CD4-positive, alpha-beta memory T cell (primary cell): ENCODE measurements at regions not wholly inside any gene's neighbourhood (a gene's known extent, or its start where the extent isn't known, plus 50 kb on each side); places are given as distances from the start of the nearest gene placed in this dataset.
"Not testable (repeated sequence)": the region's sequence is repeated elsewhere in the genome, so short reads cannot be mapped to it uniquely, and the experiment has no call there.

Source experiments
- CTCF ChIA-PET: fragments of 350-600 bp; sonication (Branson Sonifier 250); formaldehyde crosslinking; loops from one replicate; lab custom pipeline; 2021; ENCODE audit warnings: inconsistent platforms; ENCODE audit not compliant: partially characterized antibody; lab: Charles Lee
- POLR2A ChIA-PET: fragments of 350-600 bp; sonication (Branson Sonifier 250); formaldehyde crosslinking; loops from one replicate; lab custom pipeline; 2021; ENCODE audit not compliant: partially characterized antibody; lab: Charles Lee
- DNase-seq, 5 donors: peaks; one replicate each; pipeline versions ENCODE4 v3.0.0 to v3.0.0-alpha.2; 2020 to 2022; ENCODE audit warnings: mixed read lengths in 1 of 5
- H3K27ac ChIP-seq: one replicate; pipeline ENCODE4 v1.7.0; 2013; ENCODE audit warnings: low read depth, low read length
- H3K27me3 ChIP-seq: 2 replicates; pipeline ENCODE4 v1.7.0; 2013; ENCODE audit warnings: mild to moderate bottlenecking, low read length, moderate library complexity; ENCODE audit not compliant: insufficient read depth
- H3K36me3 ChIP-seq: 2 replicates; pipeline ENCODE4 v1.7.0; 2013; ENCODE audit warnings: mild to moderate bottlenecking, low read length, moderate library complexity; ENCODE audit not compliant: insufficient read depth
- H3K4me1 ChIP-seq: 2 replicates; pipeline ENCODE4 v1.7.0; 2013; ENCODE audit warnings: mild to moderate bottlenecking, low read length, moderate library complexity; ENCODE audit not compliant: insufficient read depth
- H3K4me3 ChIP-seq, 2 donors: one replicate each; pipeline ENCODE4 v1.7.0; 2013; ENCODE audit warnings: low read length in 2 of 2, mild to moderate bottlenecking in 1 of 2
- H3K9me3 ChIP-seq, 2 donors: one replicate each; pipeline ENCODE4 v1.7.0; 2013; ENCODE audit warnings: low read length in 2 of 2, control low read depth in 1 of 2; ENCODE audit not compliant: control insufficient read depth in 1 of 2
- H3K27ac Mint-ChIP-seq, 7 donors: one replicate each; pipeline ENCODE4 v1.8.0; 2020 to 2021; ENCODE audit warnings: mixed read lengths in 7 of 7, mild to moderate bottlenecking in 6 of 7, inconsistent platforms in 3 of 7, moderate library complexity in 3 of 7
- H3K27me3 Mint-ChIP-seq, 2 donors: one replicate each; pipeline ENCODE4 v1.8.0; 2020 to 2021; ENCODE audit warnings: mixed read lengths in 2 of 2
- H3K36me3 Mint-ChIP-seq, 2 donors: one replicate each; pipeline ENCODE4 v1.8.0; 2020 to 2021; ENCODE audit warnings: mixed read lengths in 2 of 2, inconsistent platforms in 1 of 2, mild to moderate bottlenecking in 1 of 2
- H3K4me1 Mint-ChIP-seq, 4 donors: one replicate each; pipeline ENCODE4 v1.8.0; 2020 to 2021; ENCODE audit warnings: mixed read lengths in 4 of 4, mild to moderate bottlenecking in 1 of 4
- H3K4me3 Mint-ChIP-seq, 8 donors: one replicate each; pipeline ENCODE4 v1.8.0; 2020 to 2021; ENCODE audit warnings: mixed read lengths in 8 of 8, mild to moderate bottlenecking in 7 of 8, moderate library complexity in 6 of 8, inconsistent platforms in 3 of 8
- H3K9me3 Mint-ChIP-seq, 8 donors: one replicate each; pipeline ENCODE4 v1.8.0; 2020 to 2021; ENCODE audit warnings: mixed read lengths in 8 of 8, mild to moderate bottlenecking in 5 of 8, inconsistent platforms in 3 of 8, moderate library complexity in 1 of 8
- intact Hi-C: fragments of 100-400 bp; cut with micrococcal nuclease; formaldehyde crosslinking; loops from one replicate; pipeline ENCODE4 v1.15.1; 2023

- Mint-ChIP-seq H3K36me3 (no peaks in the 10 kb centered on the region), H3K4me3 (no peak overlapping the region), H3K27me3 (no peaks in the 10 kb centered on the region), H3K27ac (no peak overlapping the region), H3K4me1 (no peaks in the 10 kb centered on the region), H3K9me3 (peaks cover 0 to 3% (median 0%) of the 10 kb centered on the region in 8 donors)
- CTCF ChIA-PET, result no interaction called here
- no peaks in the 10 kb centered on the region for H3K9me3 ChIP-seq
- H3K27me3 ChIP-seq, result no peaks in the 10 kb centered on the region
- intact Hi-C loops, result no loop called here
- H3K27ac ChIP-seq, result no peak overlapping the region
- no peak for DNase-seq
- POLR2A ChIA-PET, result no interaction called here
- H3K4me3 ChIP-seq, result no peak overlapping the region
- no peaks in the 10 kb centered on the region for H3K4me1 ChIP-seq
- no peaks in the 10 kb centered on the region for H3K36me3 ChIP-seq
Measured at GRCh38 chr5:108561416-108562204, 179.7 kb upstream of the FBXL17 start.

DNA sequence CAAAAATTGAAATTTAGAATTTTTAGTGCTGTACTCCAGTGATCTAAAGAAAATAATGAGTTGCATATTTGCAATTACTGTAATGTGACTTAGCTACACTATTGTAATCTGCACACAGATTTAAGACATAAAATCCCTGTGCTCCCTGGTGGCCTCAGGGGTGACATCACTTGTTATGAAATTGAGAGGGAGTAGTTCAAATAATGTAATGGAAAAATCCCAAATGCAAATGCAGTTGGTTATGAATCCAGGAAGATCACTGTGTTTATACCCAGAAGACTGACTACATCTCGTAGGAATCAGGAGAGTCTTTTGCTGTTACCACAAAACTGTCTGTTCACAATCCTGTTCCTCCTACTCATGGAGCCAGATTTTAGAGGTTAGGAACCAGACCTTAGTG is 178.7 kb upstream of the FBXL17 start:
- ChIA-PET CTCF (no interaction called here), POLR2A (no interaction called here)
- Histone ChIP-seq H3K36me3 (no peaks in the 10 kb centered on the region), H3K27ac (no peak overlapping the region), H3K9me3 (no peaks in the 10 kb centered on the region), H3K4me1 (no peaks in the 10 kb centered on the region), H3K4me3 (no peak overlapping the region), H3K27me3 (no peaks in the 10 kb centered on the region)
- H3K36me3 Mint-ChIP-seq, result no peaks in the 10 kb centered on the region
- no peaks in the 10 kb centered on the region for H3K4me1 Mint-ChIP-seq
- no peak overlapping the region for H3K27ac Mint-ChIP-seq
- H3K27me3 Mint-ChIP-seq, result no peaks in the 10 kb centered on the region
- intact Hi-C loops, result no loop called here
- DNase-seq, result no peak
- H3K9me3 Mint-ChIP-seq, result peaks cover 0 to 3% (median 0%) of the 10 kb centered on the region in 8 donors
- no peak overlapping the region for H3K4me3 Mint-ChIP-seq

- Histone ChIP-seq H3K27ac (no peak overlapping the region), H3K36me3 (no peaks in the 10 kb centered on the region), H3K4me1 (no peaks in the 10 kb centered on the region), H3K9me3 (no peaks in the 10 kb centered on the region), H3K27me3 (no peaks in the 10 kb centered on the region), H3K4me3 (no peak overlapping the region)
- peaks cover 0 to 1% of the 10 kb centered on the region in 2 donors for H3K27me3 Mint-ChIP-seq
- intact Hi-C loops, result no loop called here
- ChIA-PET CTCF (no interaction called here), POLR2A (no interaction called here)
- no peak overlapping the region for H3K27ac Mint-ChIP-seq
- H3K9me3 Mint-ChIP-seq, result peaks cover 0 to 3% (median 0%) of the 10 kb centered on the region in 8 donors
- H3K4me3 Mint-ChIP-seq, result no peak overlapping the region
- no peaks in the 10 kb centered on the region for H3K4me1 Mint-ChIP-seq
- H3K36me3 Mint-ChIP-seq, result no peaks in the 10 kb centered on the region
- DNase-seq, result no peak
Measured at GRCh38 chr5:108560166-108560565, 178.3 kb upstream of the FBXL17 start.

DNA sequence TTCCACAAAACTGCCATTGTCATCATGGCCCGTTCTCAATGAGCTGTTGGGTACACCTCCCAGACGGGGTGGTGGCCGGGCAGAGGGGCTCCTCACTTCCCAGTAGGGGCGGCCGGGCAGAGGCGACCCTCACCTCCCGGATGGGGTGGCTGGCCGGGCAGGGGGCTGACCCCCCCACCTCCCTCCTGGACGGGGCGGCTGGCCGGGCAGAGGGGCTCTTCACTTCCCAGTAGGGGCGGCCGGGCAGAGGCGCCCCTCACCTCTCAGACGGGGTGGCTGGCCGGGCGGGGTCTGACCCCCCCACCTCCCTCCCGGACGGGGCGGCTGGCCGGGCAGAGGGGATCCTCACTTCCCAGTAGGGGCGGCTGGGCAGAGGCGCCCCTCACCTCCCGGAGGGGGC is 176.9 kb upstream of the FBXL17 start:
- H3K9me3 ChIP-seq, H3K4me1 Mint-ChIP-seq, H3K36me3 Mint-ChIP-seq, H3K36me3 ChIP-seq, H3K27ac Mint-ChIP-seq, DNase-seq, H3K9me3 Mint-ChIP-seq, CTCF ChIA-PET, H3K27me3 Mint-ChIP-seq, POLR2A ChIA-PET, H3K4me3 ChIP-seq, intact Hi-C loops, H3K4me1 ChIP-seq, H3K27me3 ChIP-seq, H3K27ac ChIP-seq, H3K4me3 Mint-ChIP-seq: not testable (repeated sequence)

- H3K4me3 Mint-ChIP-seq, H3K9me3 ChIP-seq, intact Hi-C loops, H3K36me3 Mint-ChIP-seq, H3K4me1 ChIP-seq, H3K27ac Mint-ChIP-seq, H3K9me3 Mint-ChIP-seq, H3K27me3 ChIP-seq, H3K4me3 ChIP-seq, H3K4me1 Mint-ChIP-seq, H3K36me3 ChIP-seq, H3K27ac ChIP-seq, POLR2A ChIA-PET, CTCF ChIA-PET, H3K27me3 Mint-ChIP-seq, DNase-seq: not testable (repeated sequence)
Measured at GRCh38 chr5:108558142-108558541, 176.2 kb upstream of the FBXL17 start.

DNA sequence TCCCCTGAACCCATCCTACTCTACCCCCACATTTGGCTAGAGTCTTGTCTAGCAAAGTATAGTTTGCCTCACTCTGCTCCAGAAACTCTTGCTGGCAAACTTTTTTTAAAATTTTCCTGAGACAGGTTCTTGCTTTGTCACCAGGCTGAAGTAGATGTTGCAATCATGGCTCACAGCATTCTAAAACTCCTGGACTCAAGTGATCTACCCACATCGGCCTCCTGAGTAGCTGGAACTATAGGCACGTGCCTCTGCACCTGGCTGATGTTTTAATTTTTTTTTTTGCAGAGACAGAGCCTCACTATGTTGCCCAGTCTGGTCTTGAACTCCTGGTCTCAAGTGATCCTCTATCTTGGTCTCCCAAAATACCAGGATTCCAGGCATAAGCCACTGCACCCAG is 175.8 kb upstream of the FBXL17 start:
- H3K4me1 ChIP-seq, result no peaks in the 10 kb centered on the region
- Mint-ChIP-seq H3K4me3 (no peak overlapping the region), H3K36me3 (no peaks in the 10 kb centered on the region), H3K9me3 (peaks cover 0 to 3% (median 0%) of the 10 kb centered on the region in 8 donors), H3K27me3 (peaks cover 0 to 1% of the 10 kb centered on the region in 2 donors), H3K27ac (no peak overlapping the region), H3K4me1 (no peaks in the 10 kb centered on the region)
- no peaks in the 10 kb centered on the region for H3K36me3 ChIP-seq
- no peak overlapping the region for H3K27ac ChIP-seq
- no peak for DNase-seq
- no peaks in the 10 kb centered on the region for H3K9me3 ChIP-seq
- POLR2A ChIA-PET, result no interaction called here
- H3K27me3 ChIP-seq, result no peaks in the 10 kb centered on the region
- no peak overlapping the region for H3K4me3 ChIP-seq
- intact Hi-C loops, result no loop called here
- CTCF ChIA-PET, result no interaction called here

DNA sequence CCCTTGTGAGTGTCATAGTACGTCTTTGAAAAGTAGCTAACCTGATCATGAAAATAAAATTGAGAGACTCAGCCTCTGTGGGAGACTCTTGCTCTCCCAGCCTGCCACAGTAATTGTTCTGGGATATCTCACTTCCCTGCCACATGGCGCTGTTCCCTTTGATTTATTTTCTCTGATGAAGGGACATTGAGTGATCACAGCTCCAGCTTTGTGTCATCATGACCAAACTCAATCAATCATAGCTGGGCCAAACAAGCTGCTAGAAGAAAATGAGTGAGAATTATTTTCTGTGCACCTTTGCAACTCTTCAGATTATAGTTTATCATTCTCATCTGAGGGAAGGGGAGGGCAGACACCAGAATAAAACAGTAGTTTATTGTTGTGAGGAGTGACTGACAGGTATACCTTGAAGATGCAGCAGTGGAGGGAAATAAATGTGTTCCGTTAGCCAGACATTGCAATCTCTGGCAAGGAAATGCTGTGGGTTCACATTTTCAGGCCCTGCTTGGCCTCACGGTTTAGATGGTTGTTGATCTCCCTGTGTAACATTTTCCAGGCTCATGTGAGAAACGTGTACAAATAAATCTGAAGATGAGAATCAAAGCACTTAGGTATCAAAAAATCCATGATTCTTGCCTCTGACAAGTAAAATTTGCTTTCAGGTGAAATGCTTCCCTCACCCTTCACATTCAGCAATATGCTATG is 174.7 kb upstream of the FBXL17 start:
- H3K9me3 Mint-ChIP-seq, result peaks cover 0 to 3% (median 0%) of the 10 kb centered on the region in 8 donors
- H3K36me3 Mint-ChIP-seq, result no peaks in the 10 kb centered on the region
- Histone ChIP-seq H3K27ac (no peak overlapping the region), H3K4me3 (no peak overlapping the region), H3K36me3 (no peaks in the 10 kb centered on the region), H3K27me3 (no peaks in the 10 kb centered on the region), H3K9me3 (no peaks in the 10 kb centered on the region), H3K4me1 (no peaks in the 10 kb centered on the region)
- no peak overlapping the region for H3K4me3 Mint-ChIP-seq
- ChIA-PET POLR2A (no interaction called here), CTCF (no interaction called here)
- intact Hi-C loops, result no loop called here
- DNase-seq, result no peak
- no peaks in the 10 kb centered on the region for H3K4me1 Mint-ChIP-seq
- H3K27ac Mint-ChIP-seq, result no peak overlapping the region
- H3K27me3 Mint-ChIP-seq, result peaks cover 0 to 1% of the 10 kb centered on the region in 2 donors
